HG03460 (cell line): ENCODE measurements at regions not wholly inside any gene's neighbourhood (a gene's known extent, or its start where the extent isn't known, plus 50 kb on each side); places are given as distances from the start of the nearest gene placed in this dataset.

Experiments
- ATAC-seq: cut with Tn5 transposase; IDR thresholded peaks from one replicate; pipeline ENCODE4 v1.9.1; 2021; ENCODE audit not compliant: unreplicated experiment

DNA sequence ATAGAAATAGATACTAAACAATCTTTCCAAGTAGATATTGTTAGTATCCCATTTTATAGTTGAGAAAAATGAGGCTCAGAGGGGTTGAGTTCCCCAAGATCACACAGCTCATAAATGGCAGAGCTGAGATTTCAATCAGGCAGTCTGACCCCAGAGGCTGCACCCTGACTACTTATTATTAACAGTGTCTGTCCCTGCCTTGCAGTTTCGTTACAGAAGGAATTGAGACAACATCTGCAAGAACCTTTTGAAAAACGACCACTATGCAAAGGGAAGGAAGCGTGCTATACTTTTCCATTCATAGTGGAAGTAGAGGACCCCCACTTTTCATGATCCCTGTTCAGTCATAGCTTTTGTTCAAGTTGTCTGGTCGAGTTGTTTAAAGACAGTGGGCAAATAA, 53.2 kb upstream of the SEC11C start:
- ATAC-seq: no peak

DNA sequence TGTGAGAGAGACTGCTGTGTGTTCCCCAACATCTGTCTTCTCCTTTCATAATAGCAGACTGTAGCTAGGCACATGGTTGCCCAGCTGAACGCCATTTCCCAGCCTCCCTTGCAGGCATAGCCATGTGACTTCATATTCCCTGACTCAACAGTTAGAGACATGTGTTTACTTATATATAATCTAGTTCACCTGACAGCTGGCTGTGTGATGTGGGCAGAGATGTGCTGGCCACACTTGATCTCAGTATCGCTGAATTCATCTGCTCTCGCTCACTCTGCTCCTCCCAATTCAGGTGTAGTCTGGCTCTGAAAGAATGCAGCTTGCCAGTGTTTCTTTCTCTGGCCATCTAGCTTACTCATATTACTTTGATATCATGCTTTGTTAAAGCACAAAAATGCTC, 52.3 kb upstream of the SEC11C start:
- no peak for ATAC-seq
